22Rv1 (cell line): ENCODE measurements at regions not wholly inside any gene's neighbourhood (a gene's known extent, or its start where the extent isn't known, plus 50 kb on each side); places are given as distances from the start of the nearest gene placed in this dataset.

Source experiments
- H3K27ac ChIP-seq: fragments of 450-650 bp; 2 replicates; pipeline ENCODE4 v1.5.1; 2017
- ZFX ChIP-seq: fragments of 450-650 bp; IDR thresholded peaks from 2 replicates; pipeline ENCODE4 v1.6.1; 2017; ENCODE audit warnings: antibody characterized with exemption, borderline replicate concordance
- TF ChIP-seq, protein P1 (sequence below): fragments of 450-650 bp; IDR thresholded peaks from 2 replicates; pipeline ENCODE4 v1.5.1; 2017; ENCODE audit warnings: mild to moderate bottlenecking

GRCh38 chr10:76721891-76722505, 915.6 kb downstream of the KCNMA1 start:
- TF ChIP-seq ZFX, result no peak
- TF ChIP-seq, protein P1, sequence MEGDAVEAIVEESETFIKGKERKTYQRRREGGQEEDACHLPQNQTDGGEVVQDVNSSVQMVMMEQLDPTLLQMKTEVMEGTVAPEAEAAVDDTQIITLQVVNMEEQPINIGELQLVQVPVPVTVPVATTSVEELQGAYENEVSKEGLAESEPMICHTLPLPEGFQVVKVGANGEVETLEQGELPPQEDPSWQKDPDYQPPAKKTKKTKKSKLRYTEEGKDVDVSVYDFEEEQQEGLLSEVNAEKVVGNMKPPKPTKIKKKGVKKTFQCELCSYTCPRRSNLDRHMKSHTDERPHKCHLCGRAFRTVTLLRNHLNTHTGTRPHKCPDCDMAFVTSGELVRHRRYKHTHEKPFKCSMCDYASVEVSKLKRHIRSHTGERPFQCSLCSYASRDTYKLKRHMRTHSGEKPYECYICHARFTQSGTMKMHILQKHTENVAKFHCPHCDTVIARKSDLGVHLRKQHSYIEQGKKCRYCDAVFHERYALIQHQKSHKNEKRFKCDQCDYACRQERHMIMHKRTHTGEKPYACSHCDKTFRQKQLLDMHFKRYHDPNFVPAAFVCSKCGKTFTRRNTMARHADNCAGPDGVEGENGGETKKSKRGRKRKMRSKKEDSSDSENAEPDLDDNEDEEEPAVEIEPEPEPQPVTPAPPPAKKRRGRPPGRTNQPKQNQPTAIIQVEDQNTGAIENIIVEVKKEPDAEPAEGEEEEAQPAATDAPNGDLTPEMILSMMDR, result no peak
- no peak overlapping the region for H3K27ac ChIP-seq

DNA sequence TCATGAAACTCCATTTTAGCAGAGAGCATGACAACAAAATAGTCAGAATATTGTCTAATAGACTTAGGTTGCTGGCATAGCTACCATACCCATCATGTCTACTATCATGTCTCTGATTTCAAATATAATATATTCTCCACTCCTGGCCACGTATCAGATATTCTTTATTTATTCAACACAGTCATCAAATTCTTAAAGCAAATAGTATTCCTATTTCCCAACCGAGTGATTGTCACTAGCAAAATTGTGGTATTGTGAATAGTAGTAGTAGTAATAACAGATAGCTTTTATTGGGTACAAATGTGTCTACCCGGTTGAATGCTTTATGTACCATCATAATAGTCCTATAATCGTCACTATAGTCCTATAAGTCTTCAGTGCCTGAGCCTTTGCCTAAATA, 918.6 kb downstream of the KCNMA1 start:
- TF ChIP-seq, protein P1, result no peak
- no peak for TF ChIP-seq ZFX
- no peak overlapping the region for H3K27ac ChIP-seq

DNA sequence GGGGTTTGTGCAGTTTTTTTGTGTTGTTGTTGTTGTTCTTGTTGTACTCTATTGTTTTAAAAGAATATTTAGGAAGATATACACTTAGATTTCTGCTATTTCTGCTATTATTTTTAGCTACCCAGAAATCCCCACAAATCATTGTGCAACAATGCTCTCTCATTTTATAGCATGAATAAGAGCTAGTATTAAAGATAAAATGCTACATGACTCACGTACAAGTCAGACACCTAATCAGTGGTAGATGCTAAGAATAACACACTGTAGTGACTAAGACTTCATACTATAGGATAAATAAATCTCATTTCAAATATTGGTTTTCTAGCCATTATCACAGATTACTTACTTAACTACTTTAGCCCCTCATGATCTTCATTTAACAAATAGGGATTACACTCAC, 920.5 kb downstream of the KCNMA1 start:
- TF ChIP-seq ZFX, result no peak
- TF ChIP-seq, protein P1, result no peak
- no peak overlapping the region for H3K27ac ChIP-seq

DNA sequence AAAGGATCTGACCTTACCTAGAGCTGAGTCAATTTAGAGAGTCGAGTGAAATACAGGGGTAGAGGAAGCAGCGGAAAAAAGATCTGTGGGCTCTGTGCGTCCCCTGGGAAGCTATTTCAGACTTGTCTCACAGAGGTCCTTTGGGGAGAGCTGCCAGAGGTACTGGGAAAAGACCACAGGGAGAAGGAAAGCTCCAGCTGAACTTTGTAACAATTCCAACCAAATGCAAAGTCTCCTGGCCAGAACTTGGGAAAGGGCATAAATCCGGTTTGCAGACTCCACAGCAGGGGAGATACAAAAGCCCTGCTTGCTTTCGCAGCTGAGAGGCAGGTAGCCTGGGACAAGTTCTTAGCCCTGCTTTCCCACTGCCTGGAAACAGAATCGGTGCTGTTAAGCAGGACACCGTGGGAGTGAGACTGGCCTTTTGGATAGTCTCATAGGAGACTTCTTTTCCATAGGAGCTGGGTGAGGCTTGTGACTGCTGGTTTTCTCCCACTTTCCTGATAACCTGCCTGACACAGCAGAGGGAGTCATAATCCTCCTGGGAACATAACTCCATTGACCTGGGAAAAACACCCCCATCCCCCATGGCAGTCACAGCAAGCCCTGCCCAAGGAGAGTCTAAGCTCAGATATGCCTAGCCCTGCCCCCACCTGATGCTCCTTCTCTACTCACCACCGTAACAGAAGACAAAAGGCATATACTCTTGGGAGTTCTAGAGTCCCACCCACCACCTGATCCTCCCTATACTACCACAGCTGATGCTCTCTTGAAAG, 926.2 kb downstream of the KCNMA1 start:
- TF ChIP-seq, protein P1, result no peak
- no peak for TF ChIP-seq ZFX
- H3K27ac ChIP-seq, result no peak overlapping the region

DNA sequence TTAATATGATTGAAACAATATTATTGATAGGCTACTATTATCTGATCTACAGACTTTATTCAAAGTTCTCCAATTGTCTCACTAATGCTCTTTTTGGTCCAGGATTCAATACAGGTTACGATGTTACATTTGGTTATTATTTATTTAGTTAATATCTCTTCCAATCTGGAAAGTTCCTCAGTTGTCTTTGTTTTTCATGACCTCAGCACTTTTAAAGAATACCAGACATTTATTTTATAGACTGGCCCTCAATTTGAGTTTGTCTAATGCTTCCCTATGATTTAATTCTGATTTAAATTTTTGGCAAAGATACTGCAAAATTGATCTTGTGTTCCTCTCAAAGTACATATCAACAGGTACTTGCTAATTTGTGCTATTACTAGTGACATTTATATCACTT, 937.4 kb downstream of the KCNMA1 start:
- H3K27ac ChIP-seq, result no peak overlapping the region
- no peak for TF ChIP-seq ZFX

GRCh38 chr10:76697923-76698322, 939.7 kb downstream of the KCNMA1 start:
- TF ChIP-seq, protein P1, result peak; percentile 11; the same call in 1 of the 2 replicates
- no peak for TF ChIP-seq ZFX
- no peak overlapping the region for H3K27ac ChIP-seq

- TF ChIP-seq, protein P1, result no peak
- no peak for TF ChIP-seq ZFX
Observed at GRCh38 chr10:76695069-76695468, 942.5 kb downstream of the KCNMA1 start.

More at GRCh38 chr10:76695069-76695468, 942.5 kb downstream of the KCNMA1 start:
- no peak overlapping the region for H3K27ac ChIP-seq
